HCT116 (cell line): ENCODE measurements at regions not wholly inside any gene's neighbourhood (a gene's known extent, or its start where the extent isn't known, plus 50 kb on each side); places are given as distances from the start of the nearest gene placed in this dataset.

ENCODE experiments used
- ATAC-seq: fragments of 200-7000 bp; cut with Tn5 transposase; 2 replicates; pipeline ENCODE4 v1.9.1; 2020; ENCODE audit warnings: mild to moderate bottlenecking, moderate library complexity
- BruUV-seq: library from RNA; stranded (reverse); fragments of 400-500 nt; replicated peaks from 2 replicates; lab custom pipeline; 2021; lab: Mats Ljungman, UMichigan
- CTCF ChIA-PET: fragments of 300-600 bp; sonication (Branson Sonifier 250); formaldehyde crosslinking; loops from one replicate; lab custom pipeline; 2021; ENCODE audit warnings: antibody characterized with exemption; lab: Charles Lee
- POLR2A ChIA-PET: fragments of 300-600, 350-600 bp; sonication (Branson Sonifier 250); formaldehyde crosslinking; loops from one replicate; lab custom pipeline; 2021; ENCODE audit warnings: antibody characterized with exemption; lab: Charles Lee
- RAD21 ChIA-PET, 2 experiments: fragments of 300-600 bp; sonication (Branson Sonifier 250); formaldehyde crosslinking; loops; one replicate each; lab custom pipeline; 2023; ENCODE audit warnings: low total read pairs in 2 of 2; ENCODE audit not compliant: uncharacterized antibody in 2 of 2, unreplicated experiment in 2 of 2, low non-redundant PET in 1 of 2; lab: Charles Lee
- DNase-seq: peaks from one replicate; pipeline ENCODE4 v3.0.0-alpha.2; 2010; ENCODE audit warnings: low read depth, low spot score
- H2AFZ ChIP-seq: fragments of 200-600 bp; shearing (Covaris generic), sonication (generic); 2 replicates; pipeline ENCODE4 v1.6.1; 2017; ENCODE audit warnings: low read depth, mixed run types, mixed read lengths, antibody characterized with exemption, low read length; ENCODE audit not compliant: poor library complexity, severe bottlenecking
- H3K27ac ChIP-seq: 2 replicates; pipeline ENCODE4 v1.5.1; 2012; ENCODE audit warnings: low read depth, low read length
- H3K27me3 ChIP-seq: fragments of 200-600 bp; sonication (generic); 2 replicates; pipeline ENCODE4 v1.6.1; 2016; ENCODE audit warnings: mixed run types, low read length, mixed read lengths; ENCODE audit not compliant: insufficient read depth
- H3K36me3 ChIP-seq, 2 experiments: fragments of 200-500 bp in 1 of 2; fragments of 200-600 bp in 1 of 2; sonication (Bioruptor generic) in 1 of 2; sonication (generic) in 1 of 2; 2 replicates each; pipeline versions ENCODE4 v1.5.1 to v1.6.1; 2014 to 2016; ENCODE audit warnings: low read length in 2 of 2, inconsistent platforms in 1 of 2, mixed read lengths in 1 of 2, mixed run types in 1 of 2; ENCODE audit not compliant: insufficient read depth in 2 of 2, control insufficient read depth in 1 of 2
- H3K4me1 ChIP-seq, 2 experiments: fragments of 200-600 bp in 1 of 2; sonication (generic) in 1 of 2; 2 replicates each; pipeline versions ENCODE4 v1.5.1 to v1.6.1; 2012 to 2017; ENCODE audit warnings: low read length in 2 of 2, inconsistent platforms in 1 of 2, mild to moderate bottlenecking in 1 of 2, mixed read lengths in 1 of 2, mixed run types in 1 of 2, moderate library complexity in 1 of 2; ENCODE audit not compliant: insufficient read depth in 2 of 2, control insufficient read depth in 1 of 2
- H3K4me2 ChIP-seq: fragments of 200-600 bp; sonication (generic); 2 replicates; pipeline ENCODE4 v1.6.1; 2017; ENCODE audit warnings: mixed run types, low read length, mixed read lengths
- H3K4me3 ChIP-seq, 2 experiments: fragments of 200-600 bp in 1 of 2; sonication (generic) in 1 of 2; replicated peaks in 1 of 2; 2 replicates each; pipeline ENCODE4 v1.5.1; 2011 to 2016; ENCODE audit warnings: low read length in 2 of 2, control low read depth in 1 of 2, low read depth in 1 of 2, mild to moderate bottlenecking in 1 of 2, mixed read lengths in 1 of 2, mixed run types in 1 of 2
- H3K79me2 ChIP-seq: fragments of 200-600 bp; sonication (generic); 2 replicates; pipeline ENCODE4 v1.6.1; 2017; ENCODE audit warnings: mild to moderate bottlenecking, mixed run types, low read length, moderate library complexity, mixed read lengths; ENCODE audit not compliant: insufficient read depth
- H3K9ac ChIP-seq: fragments of 200-600 bp; sonication (generic); 2 replicates; pipeline ENCODE4 v1.6.1; 2016; ENCODE audit warnings: low read length, mixed read lengths
- H3K9me2 ChIP-seq: fragments of 200-600 bp; sonication (generic), shearing (Covaris generic); 2 replicates; pipeline ENCODE4 v1.6.1; 2017; ENCODE audit warnings: mixed run types, mild to moderate bottlenecking, moderate library complexity; ENCODE audit not compliant: insufficient read depth
- H3K9me3 ChIP-seq, 2 experiments: fragments of 200-500 bp in 1 of 2; fragments of 200-600 bp in 1 of 2; sonication (Bioruptor generic) in 1 of 2; sonication (generic) in 1 of 2; 2 replicates each; pipeline ENCODE4 v1.6.1; 2014 to 2017; ENCODE audit warnings: low read length in 2 of 2, mixed read lengths in 2 of 2, inconsistent platforms in 1 of 2, low read depth in 1 of 2, mild to moderate bottlenecking in 1 of 2, mixed run types in 1 of 2, moderate library complexity in 1 of 2; ENCODE audit not compliant: control insufficient read depth in 1 of 2, insufficient read depth in 1 of 2
- H4K20me1 ChIP-seq: fragments of 200-600 bp; sonication (generic), shearing (Covaris generic); 2 replicates; pipeline ENCODE4 v1.6.1; 2017; ENCODE audit warnings: mixed run types, mild to moderate bottlenecking, moderate library complexity; ENCODE audit not compliant: insufficient read depth
- CBX3 ChIP-seq: IDR thresholded peaks from 2 replicates; pipeline ENCODE4 v1.6.1; 2012; ENCODE audit warnings: low read depth
- CEBPB ChIP-seq: IDR thresholded peaks from 2 replicates; pipeline ENCODE4 v1.6.1; 2012; ENCODE audit warnings: low read depth
- CTCF ChIP-seq, 3 experiments: fragments of 200-600 bp in 1 of 3; sonication (generic) in 1 of 3; IDR thresholded peaks in 2 of 3; conservative IDR thresholded peaks in 1 of 3; 2 replicates each; pipeline ENCODE4 v1.5.1; 2012 to 2017; ENCODE audit warnings: low read depth in 2 of 3, low read length in 2 of 3, antibody characterized with exemption in 1 of 3, borderline replicate concordance in 1 of 3, control low read depth in 1 of 3, mild to moderate bottlenecking in 1 of 3, mixed read lengths in 1 of 3, mixed run types in 1 of 3, moderate library complexity in 1 of 3; ENCODE audit not compliant: insufficient read depth in 1 of 3
- EGR1 ChIP-seq: IDR thresholded peaks from 2 replicates; pipeline ENCODE4 v1.6.1; 2012; ENCODE audit warnings: low read depth
- ELF1 ChIP-seq: IDR thresholded peaks from 2 replicates; pipeline ENCODE4 v1.6.1; 2012; ENCODE audit warnings: low read depth, borderline replicate concordance
- EZH2phosphoT487 ChIP-seq: fragments of 200-600 bp; IDR thresholded peaks from 2 replicates; pipeline ENCODE4 v1.6.1; 2018; ENCODE audit warnings: antibody characterized with exemption, borderline replicate concordance
- FOSL1 ChIP-seq: IDR thresholded peaks from 2 replicates; pipeline ENCODE4 v1.6.1; 2012; ENCODE audit warnings: low read depth
- JUND ChIP-seq: IDR thresholded peaks from 2 replicates; pipeline ENCODE4 v1.6.1; 2012
- POLR2A ChIP-seq: IDR thresholded peaks from 2 replicates; pipeline ENCODE4 v1.7.0; 2011; ENCODE audit warnings: borderline replicate concordance; ENCODE audit not compliant: insufficient read depth, insufficient read length; ENCODE audit errors: extremely low read depth
- POLR2AphosphoS5 ChIP-seq: IDR thresholded peaks from 2 replicates; pipeline ENCODE4 v1.6.1; 2011; ENCODE audit warnings: mild to moderate bottlenecking, low read depth, low read length, moderate library complexity
- RAD21 ChIP-seq: IDR thresholded peaks from 2 replicates; pipeline ENCODE4 v1.6.1; 2012; ENCODE audit warnings: low read depth, mild to moderate bottlenecking
- REST ChIP-seq: IDR thresholded peaks from 2 replicates; pipeline ENCODE4 v1.6.1; 2012; ENCODE audit warnings: low read depth
- SIN3A ChIP-seq: IDR thresholded peaks from 2 replicates; pipeline ENCODE4 v1.6.1; 2012; ENCODE audit warnings: low read depth
- SP1 ChIP-seq: IDR thresholded peaks from 2 replicates; pipeline ENCODE4 v1.6.1; 2012; ENCODE audit warnings: low read depth
- TCF7L2 ChIP-seq: IDR thresholded peaks from 2 replicates; pipeline ENCODE4 v1.7.0; 2011; ENCODE audit warnings: borderline replicate concordance, inconsistent platforms; ENCODE audit not compliant: insufficient read depth, insufficient read length; ENCODE audit errors: extremely low read depth
- YY1 ChIP-seq: IDR thresholded peaks from 2 replicates; pipeline ENCODE4 v1.6.1; 2011; ENCODE audit warnings: low read length, low read depth, moderate library complexity, mild to moderate bottlenecking; ENCODE audit not compliant: insufficient replicate concordance; ENCODE audit errors: extremely low read depth
- ZNF274 ChIP-seq: fragments of 200-500 bp; sonication (Bioruptor generic); IDR thresholded peaks from 2 replicates; pipeline ENCODE4 v1.6.1; 2014; ENCODE audit warnings: mild to moderate bottlenecking, low read depth, low read length, inconsistent platforms
- intact Hi-C: fragments of 100-400 bp; cut with micrococcal nuclease; formaldehyde crosslinking; loops from 2 replicates; pipeline ENCODE4 v1.10.0; 2022
- TF ChIP-seq, protein P1 (sequence below): IDR thresholded peaks from 2 replicates; pipeline ENCODE4 v1.6.1; 2012
- TF ChIP-seq, protein P2 (sequence below): IDR thresholded peaks from 2 replicates; pipeline ENCODE4 v1.6.1; 2011; ENCODE audit warnings: mild to moderate bottlenecking, low read length, moderate library complexity; ENCODE audit not compliant: insufficient replicate concordance; ENCODE audit errors: extremely low read depth

- H3K36me3 ChIP-seq, result no peaks in the 10 kb centered on the region
- H3K4me1 ChIP-seq, result no peaks in the 10 kb centered on the region; a peak in 2 of 4 replicates
- H3K27me3 ChIP-seq, result peaks cover 37% of the 10 kb centered on the region; the same call in 1 of the 2 replicates
- H3K9me3 ChIP-seq, result no peaks in the 10 kb centered on the region
- no peak overlapping the region for H2AFZ ChIP-seq
- no peak overlapping the region for H3K4me2 ChIP-seq
- CTCF ChIA-PET, result no interaction called here
- RAD21 ChIA-PET, result no interaction called here
- no peaks in the 10 kb centered on the region for H3K79me2 ChIP-seq
- H3K9me2 ChIP-seq, result no peaks in the 10 kb centered on the region
- ATAC-seq, result peak; percentile 44
- H3K9ac ChIP-seq, result no peak overlapping the region
- no peaks in the 10 kb centered on the region for H4K20me1 ChIP-seq
- no TSS peak for BruUV-seq
- POLR2A ChIA-PET, result no interaction called here
- intact Hi-C loops, result no loop called here
- H3K4me3 ChIP-seq, result no peak overlapping the region
- no peak overlapping the region for H3K27ac ChIP-seq
- DNase-seq, result no peak
- TF ChIP-seq REST, result no peak
- TF ChIP-seq POLR2A, result no peak
- no peak for TF ChIP-seq SP1
- TF ChIP-seq ZNF274, result no peak
- TF ChIP-seq POLR2AphosphoS5, result no peak
- TF ChIP-seq, protein P1, sequence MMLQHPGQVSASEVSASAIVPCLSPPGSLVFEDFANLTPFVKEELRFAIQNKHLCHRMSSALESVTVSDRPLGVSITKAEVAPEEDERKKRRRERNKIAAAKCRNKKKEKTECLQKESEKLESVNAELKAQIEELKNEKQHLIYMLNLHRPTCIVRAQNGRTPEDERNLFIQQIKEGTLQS, result no peak
- TF ChIP-seq, protein P2, sequence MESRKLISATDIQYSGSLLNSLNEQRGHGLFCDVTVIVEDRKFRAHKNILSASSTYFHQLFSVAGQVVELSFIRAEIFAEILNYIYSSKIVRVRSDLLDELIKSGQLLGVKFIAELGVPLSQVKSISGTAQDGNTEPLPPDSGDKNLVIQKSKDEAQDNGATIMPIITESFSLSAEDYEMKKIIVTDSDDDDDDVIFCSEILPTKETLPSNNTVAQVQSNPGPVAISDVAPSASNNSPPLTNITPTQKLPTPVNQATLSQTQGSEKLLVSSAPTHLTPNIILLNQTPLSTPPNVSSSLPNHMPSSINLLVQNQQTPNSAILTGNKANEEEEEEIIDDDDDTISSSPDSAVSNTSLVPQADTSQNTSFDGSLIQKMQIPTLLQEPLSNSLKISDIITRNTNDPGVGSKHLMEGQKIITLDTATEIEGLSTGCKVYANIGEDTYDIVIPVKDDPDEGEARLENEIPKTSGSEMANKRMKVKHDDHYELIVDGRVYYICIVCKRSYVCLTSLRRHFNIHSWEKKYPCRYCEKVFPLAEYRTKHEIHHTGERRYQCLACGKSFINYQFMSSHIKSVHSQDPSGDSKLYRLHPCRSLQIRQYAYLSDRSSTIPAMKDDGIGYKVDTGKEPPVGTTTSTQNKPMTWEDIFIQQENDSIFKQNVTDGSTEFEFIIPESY, result no peak
- no peak for TF ChIP-seq CEBPB
- no peak for TF ChIP-seq RAD21
- TF ChIP-seq CTCF (IDR thresholded peaks at IDR 0.05 in 2 of 3, conservative IDR thresholded peaks at IDR 0.05 in 1 of 3; ENCODE audit: borderline replicate concordance in 1 of 3, insufficient read depth in 1 of 3, low read depth in 2 of 3, low read length in 2 of 3), result no peak
- no peak for TF ChIP-seq ELF1
- no peak for TF ChIP-seq YY1
- no peak for TF ChIP-seq JUND
- no peak for TF ChIP-seq SIN3A
- no peak for TF ChIP-seq CBX3
- TF ChIP-seq EZH2phosphoT487, result no peak
- no peak for TF ChIP-seq EGR1
- TF ChIP-seq FOSL1, result no peak
- TF ChIP-seq TCF7L2, result no peak
Measured at GRCh38 chr9:135300346-135301141, 179.0 kb upstream of the PPP1R26 start.
